ENCODE measurements at regions not wholly inside any gene's neighbourhood (a gene's known extent, or its start where the extent isn't known, plus 50 kb on each side); places are given as distances from the start of the nearest gene placed in this dataset.
"Not testable (repeated sequence)": the region's sequence is repeated elsewhere in the genome, so short reads cannot be mapped to it uniquely, and the experiment has no call there.

DNA sequence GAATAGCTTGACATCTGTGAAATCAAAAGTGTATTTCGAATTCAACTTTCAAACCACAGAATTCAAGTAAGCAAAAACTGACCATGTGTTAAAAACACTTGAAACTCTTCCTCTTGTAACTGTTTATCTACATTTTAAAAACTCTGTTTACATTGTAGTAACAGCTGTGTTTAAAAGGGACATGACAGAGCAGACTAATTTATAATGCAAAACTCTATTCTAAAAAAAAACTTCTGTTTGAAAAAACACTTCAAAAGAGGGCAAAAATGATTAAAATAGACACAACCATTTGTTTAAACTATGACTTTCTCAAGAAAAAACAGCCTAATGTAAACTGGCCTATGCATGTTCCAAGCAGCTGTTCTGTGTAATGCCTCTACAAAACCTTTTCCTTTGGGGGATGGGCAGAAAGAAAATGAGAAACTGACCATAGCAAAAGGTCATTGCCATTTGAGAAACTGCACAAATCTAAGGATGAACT lies 149.1 kb upstream of the HMGA2 start:
- no peaks in the 10 kb centered on the region for H3F3A ChIP-seq (ENCODE audit: insufficient read depth, low read depth)
- DNase-seq = no peak
- H3K9me3 ChIP-seq (ENCODE audit: insufficient read depth, low read depth) = no peaks in the 10 kb centered on the region; the same call in 1 of the 2 replicates
- H3K27me3 ChIP-seq (ENCODE audit: insufficient read depth, low read depth) = no peaks in the 10 kb centered on the region
- ChIA-PET POLR2A (ENCODE audit: unreplicated experiment) (interaction anchor here (0.7 kb wide), 1 partner anchor 399 kb away, joined by 6 read pairs; no protein-coding TSS in a partner anchor), CTCF (no interaction called here)
- no peak overlapping the region for H3K27ac ChIP-seq
- TF ChIP-seq, protein P1, sequence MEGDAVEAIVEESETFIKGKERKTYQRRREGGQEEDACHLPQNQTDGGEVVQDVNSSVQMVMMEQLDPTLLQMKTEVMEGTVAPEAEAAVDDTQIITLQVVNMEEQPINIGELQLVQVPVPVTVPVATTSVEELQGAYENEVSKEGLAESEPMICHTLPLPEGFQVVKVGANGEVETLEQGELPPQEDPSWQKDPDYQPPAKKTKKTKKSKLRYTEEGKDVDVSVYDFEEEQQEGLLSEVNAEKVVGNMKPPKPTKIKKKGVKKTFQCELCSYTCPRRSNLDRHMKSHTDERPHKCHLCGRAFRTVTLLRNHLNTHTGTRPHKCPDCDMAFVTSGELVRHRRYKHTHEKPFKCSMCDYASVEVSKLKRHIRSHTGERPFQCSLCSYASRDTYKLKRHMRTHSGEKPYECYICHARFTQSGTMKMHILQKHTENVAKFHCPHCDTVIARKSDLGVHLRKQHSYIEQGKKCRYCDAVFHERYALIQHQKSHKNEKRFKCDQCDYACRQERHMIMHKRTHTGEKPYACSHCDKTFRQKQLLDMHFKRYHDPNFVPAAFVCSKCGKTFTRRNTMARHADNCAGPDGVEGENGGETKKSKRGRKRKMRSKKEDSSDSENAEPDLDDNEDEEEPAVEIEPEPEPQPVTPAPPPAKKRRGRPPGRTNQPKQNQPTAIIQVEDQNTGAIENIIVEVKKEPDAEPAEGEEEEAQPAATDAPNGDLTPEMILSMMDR (conservative IDR thresholded peaks at IDR 0.05) = no peak
- no peak for TF ChIP-seq EZH2 (IDR thresholded peaks at IDR 0.05; ENCODE audit: low read depth)
- no peaks in the 10 kb centered on the region for H3K36me3 ChIP-seq (ENCODE audit: low read depth)
- no peaks in the 10 kb centered on the region for H3K79me2 ChIP-seq (ENCODE audit: low read depth)
- no peak overlapping the region for H3K4me2 ChIP-seq
- intact Hi-C loops (cut with micrococcal nuclease; ENCODE audit: unreplicated experiment) = no loop called here
- H4K20me1 ChIP-seq (ENCODE audit: insufficient read depth) = no peaks in the 10 kb centered on the region
- no peak overlapping the region for H2AFZ ChIP-seq
- no peaks in the 10 kb centered on the region for H3K9me2 ChIP-seq (ENCODE audit: insufficient read depth)
- BruUV-seq (replicated peaks) = no TSS peak
- no peak overlapping the region for H3K4me3 ChIP-seq
- peaks cover 5% of the 10 kb centered on the region; the same call in 1 of the 2 replicates for H3K4me1 ChIP-seq (replicated peaks; ENCODE audit: insufficient read depth)

- intact Hi-C loops (cut with micrococcal nuclease; ENCODE audit: unreplicated experiment); H3K27me3 ChIP-seq (ENCODE audit: insufficient read depth, low read depth); H2AFZ ChIP-seq; BruUV-seq (replicated peaks); POLR2A ChIA-PET (ENCODE audit: unreplicated experiment); DNase-seq; H3K4me3 ChIP-seq; H3K27ac ChIP-seq; H4K20me1 ChIP-seq (ENCODE audit: insufficient read depth); H3K79me2 ChIP-seq (ENCODE audit: low read depth); H3K9me3 ChIP-seq (ENCODE audit: insufficient read depth, low read depth); H3K4me2 ChIP-seq; CTCF ChIA-PET; H3K36me3 ChIP-seq (ENCODE audit: low read depth); H3F3A ChIP-seq (ENCODE audit: insufficient read depth, low read depth); H3K9me2 ChIP-seq (ENCODE audit: insufficient read depth); H3K4me1 ChIP-seq (replicated peaks; ENCODE audit: insufficient read depth): not testable (repeated sequence)
These were observed 146.1 kb upstream of the HMGA2 start for GRCh38 chr12:65678172-65678571.

- intact Hi-C loops (cut with micrococcal nuclease; ENCODE audit: unreplicated experiment) = no loop called here
- BruUV-seq (replicated peaks) = no TSS peak
- H3K36me3 ChIP-seq (ENCODE audit: low read depth) = no peaks in the 10 kb centered on the region
- H3K4me2 ChIP-seq = no peak overlapping the region
- H3K27me3 ChIP-seq (ENCODE audit: insufficient read depth, low read depth) = no peaks in the 10 kb centered on the region
- no peak overlapping the region for H3K27ac ChIP-seq
- no peaks in the 10 kb centered on the region for H3K9me2 ChIP-seq (ENCODE audit: insufficient read depth)
- H3K4me3 ChIP-seq = no peak overlapping the region
- DNase-seq = no peak
- H3K4me1 ChIP-seq (replicated peaks; ENCODE audit: insufficient read depth) = no peaks in the 10 kb centered on the region
- H3K79me2 ChIP-seq (ENCODE audit: low read depth) = no peaks in the 10 kb centered on the region
- H3F3A ChIP-seq (ENCODE audit: insufficient read depth, low read depth) = no peaks in the 10 kb centered on the region
- ChIA-PET CTCF (no interaction called here), POLR2A (ENCODE audit: unreplicated experiment) (no interaction called here)
- H4K20me1 ChIP-seq (ENCODE audit: insufficient read depth) = no peaks in the 10 kb centered on the region
- TF ChIP-seq, protein P1 (conservative IDR thresholded peaks at IDR 0.05) = no peak
- no peak for TF ChIP-seq EZH2 (IDR thresholded peaks at IDR 0.05; ENCODE audit: low read depth)
- H3K9me3 ChIP-seq (ENCODE audit: insufficient read depth, low read depth) = no peaks in the 10 kb centered on the region
- H2AFZ ChIP-seq = no peak overlapping the region
These were observed 143.1 kb upstream of the HMGA2 start for GRCh38 chr12:65681226-65681625.

GRCh38 chr12:65682112-65682511 lies 142.2 kb upstream of the HMGA2 start:
- no peak for TF ChIP-seq EZH2 (IDR thresholded peaks at IDR 0.05; ENCODE audit: low read depth)
- TF ChIP-seq, protein P1 (conservative IDR thresholded peaks at IDR 0.05) = no peak
- no peaks in the 10 kb centered on the region for H3K27me3 ChIP-seq (ENCODE audit: insufficient read depth, low read depth)
- H3K9me3 ChIP-seq (ENCODE audit: insufficient read depth, low read depth) = no peaks in the 10 kb centered on the region
- no peaks in the 10 kb centered on the region for H3F3A ChIP-seq (ENCODE audit: insufficient read depth, low read depth)
- no peaks in the 10 kb centered on the region for H4K20me1 ChIP-seq (ENCODE audit: insufficient read depth)
- ChIA-PET CTCF (no interaction called here), POLR2A (ENCODE audit: unreplicated experiment) (no interaction called here)
- intact Hi-C loops (cut with micrococcal nuclease; ENCODE audit: unreplicated experiment) = no loop called here
- H3K4me2 ChIP-seq = no peak overlapping the region
- no peak overlapping the region for H3K27ac ChIP-seq
- H2AFZ ChIP-seq = no peak overlapping the region
- H3K9me2 ChIP-seq (ENCODE audit: insufficient read depth) = no peaks in the 10 kb centered on the region
- H3K4me3 ChIP-seq = no peak overlapping the region
- H3K36me3 ChIP-seq (ENCODE audit: low read depth) = no peaks in the 10 kb centered on the region
- no TSS peak for BruUV-seq (replicated peaks)
- H3K4me1 ChIP-seq (replicated peaks; ENCODE audit: insufficient read depth) = no peaks in the 10 kb centered on the region
- H3K79me2 ChIP-seq (ENCODE audit: low read depth) = no peaks in the 10 kb centered on the region
- DNase-seq = no peak

Measured in PC-9 (cell line).